Endothelial cell of umbilical vein (primary cell): ENCODE measurements at regions not wholly inside any gene's neighbourhood (a gene's known extent, or its start where the extent isn't known, plus 50 kb on each side); places are given as distances from the start of the nearest gene placed in this dataset.

Experiments
- CTCF ChIP-seq, 2 donors: IDR thresholded peaks; 1 replicate in 1 of 2; 2 replicates in 1 of 2; pipeline ENCODE4 v1.5.1; 2011; ENCODE audit warnings: low read length in 2 of 2, mild to moderate bottlenecking in 2 of 2, moderate library complexity in 2 of 2, control low read depth in 1 of 2, inconsistent platforms in 1 of 2, low read depth in 1 of 2; ENCODE audit not compliant: insufficient read depth in 1 of 2; ENCODE audit errors: extremely low read depth in 1 of 2
- EZH2 ChIP-seq: IDR thresholded peaks from 2 replicates; pipeline ENCODE4 v1.6.1; 2012; ENCODE audit warnings: borderline replicate concordance, low read depth, mild to moderate bottlenecking, moderate library complexity, low read length, inconsistent platforms; ENCODE audit not compliant: severe bottlenecking
- GATA2 ChIP-seq: IDR thresholded peaks from 2 replicates; pipeline ENCODE4 v1.7.0; 2011; ENCODE audit warnings: low read depth, mild to moderate bottlenecking, moderate library complexity, mixed read lengths, low read length; ENCODE audit not compliant: insufficient read length, insufficient read depth
- MAX ChIP-seq: IDR thresholded peaks from 2 replicates; pipeline ENCODE4 v1.6.1; 2011; ENCODE audit not compliant: insufficient read depth, insufficient read length
- POLR2AphosphoS5 ChIP-seq: IDR thresholded peaks from 2 replicates; pipeline ENCODE4 v1.6.1; 2012; ENCODE audit warnings: low read depth, mild to moderate bottlenecking, control low read depth, low read length, moderate library complexity; ENCODE audit not compliant: insufficient read depth

- TF ChIP-seq CTCF (IDR thresholded peaks at IDR 0.05; ENCODE audit: extremely low read depth in 1 of 2, insufficient read depth in 1 of 2, low read depth in 1 of 2, low read length in 2 of 2), result no peak
- TF ChIP-seq MAX, result no peak
- TF ChIP-seq EZH2, result no peak
- no peak for TF ChIP-seq GATA2
- TF ChIP-seq POLR2AphosphoS5, result no peak
These were observed 102.6 kb upstream of the CDH11 start for GRCh38 chr16:65224471-65224870.
